ENCODE measurements at regions not wholly inside any gene's neighbourhood (a gene's known extent, or its start where the extent isn't known, plus 50 kb on each side); places are given as distances from the start of the nearest gene placed in this dataset.

GRCh38 chr3:182414586-182414985 is 378.7 kb upstream of the ATP11B start:
- TF ChIP-seq CTCF (IDR thresholded peaks at IDR 0.05) (no peak), POLR2AphosphoS5 (IDR thresholded peaks at IDR 0.05) (no peak), POLR2A (IDR thresholded peaks at IDR 0.05) (no peak)

All from suprapubic skin (tissue), 4 donors.